GM21381 (cell line): ENCODE measurements at regions not wholly inside any gene's neighbourhood (a gene's known extent, or its start where the extent isn't known, plus 50 kb on each side); places are given as distances from the start of the nearest gene placed in this dataset.
"Not testable (repeated sequence)": the region's sequence is repeated elsewhere in the genome, so short reads cannot be mapped to it uniquely, and the experiment has no call there.

ENCODE experiments used
- ATAC-seq: cut with Tn5 transposase; IDR thresholded peaks from one replicate; pipeline ENCODE4 v1.9.1; 2021; ENCODE audit warnings: mild to moderate bottlenecking, moderate library complexity; ENCODE audit not compliant: unreplicated experiment

GRCh38 chr2:382728-383022, 94.8 kb upstream of the ALKAL2 start:
- no peak for ATAC-seq

DNA sequence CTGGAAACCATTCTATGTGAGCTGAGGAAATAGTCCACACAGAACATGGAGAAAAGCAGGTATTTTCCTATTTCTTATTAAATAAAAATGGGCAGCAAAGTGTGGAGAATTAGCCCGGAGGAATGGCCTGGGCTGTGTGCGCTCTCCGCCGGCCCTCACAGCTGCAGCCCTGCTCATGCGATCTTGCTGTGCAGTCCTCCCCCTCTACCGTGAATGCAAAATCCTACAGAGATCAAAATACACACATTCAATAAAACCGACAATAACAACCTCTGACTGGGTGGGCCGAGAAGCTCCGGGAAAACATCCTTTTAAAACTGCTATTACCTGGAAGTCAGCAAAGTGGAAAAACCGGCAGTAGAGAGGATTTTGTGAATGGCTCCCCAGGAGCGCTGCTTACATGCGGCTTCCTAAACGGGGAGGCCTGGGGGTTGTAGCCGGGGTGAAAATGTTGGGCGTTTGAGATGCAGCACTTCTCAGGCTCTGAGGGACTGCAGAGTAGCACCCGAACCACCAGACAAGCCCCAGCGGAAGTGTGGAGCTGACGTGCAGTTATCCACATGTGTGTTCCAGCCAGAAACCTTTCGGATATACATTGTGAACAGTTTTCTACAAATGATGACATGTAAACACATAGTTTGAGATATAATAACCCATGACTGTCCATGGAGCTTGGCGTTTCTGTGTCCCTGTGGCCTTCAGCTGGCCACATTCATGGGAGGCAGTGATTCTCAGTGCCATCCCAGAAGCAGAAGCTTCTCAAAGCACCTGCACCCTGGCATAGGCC, 94.2 kb upstream of the ALKAL2 start:
- no peak for ATAC-seq

DNA sequence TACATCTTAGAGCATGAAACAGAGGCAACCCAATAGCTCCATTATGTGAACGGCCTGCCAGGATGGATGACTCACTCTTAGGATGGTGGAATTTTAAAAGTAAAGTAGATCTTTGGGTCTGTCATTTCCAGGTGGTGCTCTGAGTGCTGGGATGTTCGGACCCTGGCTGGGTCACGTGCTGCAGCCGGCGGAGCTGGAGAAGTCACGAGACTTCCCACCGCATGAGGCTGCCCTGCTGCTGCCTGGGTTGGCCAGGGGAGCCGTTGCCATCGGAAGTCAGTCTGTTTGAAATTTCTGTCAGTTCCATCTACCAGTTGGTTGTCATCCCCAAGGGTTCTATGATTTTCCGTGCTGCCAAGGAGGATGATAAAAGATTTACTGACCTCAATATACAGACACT, 93.3 kb upstream of the ALKAL2 start:
- no peak for ATAC-seq

DNA sequence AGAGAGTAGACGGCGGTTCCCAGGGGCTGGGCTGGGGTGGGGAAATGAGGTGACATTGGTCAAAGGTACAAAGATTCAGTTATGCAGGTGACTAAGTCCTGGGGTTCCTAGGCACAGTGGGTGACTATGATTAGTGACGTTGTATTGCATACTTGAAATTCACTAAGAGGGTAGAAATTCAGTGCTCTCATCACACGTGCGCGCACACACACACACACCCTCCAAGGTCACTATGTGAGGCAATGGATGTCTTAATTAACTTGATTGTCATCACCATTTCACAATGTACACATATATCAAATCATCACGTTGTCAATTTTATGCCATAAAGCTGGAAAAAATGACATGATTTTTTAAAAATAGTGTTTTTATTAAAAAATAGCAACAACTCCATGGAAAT, 92.9 kb upstream of the ALKAL2 start:
- ATAC-seq: no peak

- no peak for ATAC-seq
Observed at GRCh38 chr2:380221-380620, 92.3 kb upstream of the ALKAL2 start.

- no peak for ATAC-seq
Observed at GRCh38 chr2:379778-380177, 91.9 kb upstream of the ALKAL2 start.

GRCh38 chr2:378364-378763, 90.5 kb upstream of the ALKAL2 start:
- no peak for ATAC-seq

DNA sequence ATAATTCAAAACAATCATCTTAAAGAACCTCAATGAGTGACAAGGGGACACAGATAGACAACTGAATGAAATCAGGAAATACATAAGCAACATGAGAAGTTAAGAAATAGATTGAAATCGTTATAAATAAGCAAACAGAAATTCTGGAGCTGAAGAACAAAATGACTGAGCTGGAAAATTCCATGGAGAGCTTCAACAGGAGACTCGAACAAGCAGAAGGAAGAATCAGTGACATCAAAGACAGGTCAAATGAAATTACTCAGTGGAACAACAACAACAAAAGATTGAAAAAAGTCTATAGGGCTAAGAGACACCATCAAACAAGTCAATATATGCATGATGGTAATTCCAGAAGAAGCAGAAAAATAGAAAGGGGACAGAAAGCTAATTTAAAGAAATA, 89.5 kb upstream of the ALKAL2 start:
- no peak for ATAC-seq

DNA sequence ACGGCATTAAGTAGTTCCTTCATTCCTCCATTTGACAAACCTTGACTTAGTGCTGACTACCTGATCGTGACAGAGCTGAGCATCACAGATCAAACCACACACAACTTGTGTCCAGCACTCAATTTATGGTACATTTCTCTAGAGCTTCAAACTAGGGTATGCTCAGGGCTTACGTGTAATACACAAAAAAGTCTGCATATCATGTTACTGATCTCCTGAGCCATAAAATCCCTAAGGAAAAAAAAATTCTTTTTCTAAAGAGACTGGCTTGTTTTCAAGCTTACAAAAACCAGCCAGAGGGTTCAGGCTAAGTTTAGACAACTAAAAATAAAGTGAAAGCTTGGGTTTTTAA, 88.0 kb upstream of the ALKAL2 start:
- ATAC-seq: no peak

DNA sequence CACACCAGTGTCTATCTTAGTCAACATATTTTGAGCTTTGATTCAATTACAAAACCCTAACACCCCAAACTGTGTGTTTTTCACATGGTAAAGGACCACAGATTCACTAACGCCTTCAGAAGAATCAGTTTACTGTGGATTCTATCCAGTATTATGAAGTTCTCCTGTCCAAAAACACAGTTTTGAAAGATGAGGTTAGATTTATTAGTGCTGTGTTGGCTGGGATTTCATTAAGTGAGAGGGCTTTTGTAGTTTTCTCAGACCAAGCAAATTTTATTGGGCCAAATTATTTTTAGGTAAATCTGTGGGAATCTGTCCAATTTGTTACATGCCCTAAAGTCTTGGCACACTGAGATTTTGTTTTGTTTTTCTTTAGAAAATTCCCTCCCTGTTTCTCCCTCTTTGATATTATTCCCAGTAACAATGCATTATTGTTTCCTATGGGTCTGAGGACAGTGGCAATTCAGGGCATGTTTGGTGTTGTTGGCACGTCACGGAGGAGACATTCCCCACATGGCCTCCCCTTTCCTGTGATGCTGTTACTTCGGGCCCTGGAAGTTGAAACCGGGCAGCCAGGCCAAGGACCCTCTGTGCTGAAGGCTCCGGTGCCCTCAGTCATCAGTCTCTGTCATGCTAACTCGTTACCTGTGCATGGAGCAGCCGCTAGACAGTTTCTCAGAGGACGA, 87.5 kb upstream of the ALKAL2 start:
- no peak for ATAC-seq

GRCh38 chr2:368386-368785, 80.5 kb upstream of the ALKAL2 start:
- no peak for ATAC-seq

DNA sequence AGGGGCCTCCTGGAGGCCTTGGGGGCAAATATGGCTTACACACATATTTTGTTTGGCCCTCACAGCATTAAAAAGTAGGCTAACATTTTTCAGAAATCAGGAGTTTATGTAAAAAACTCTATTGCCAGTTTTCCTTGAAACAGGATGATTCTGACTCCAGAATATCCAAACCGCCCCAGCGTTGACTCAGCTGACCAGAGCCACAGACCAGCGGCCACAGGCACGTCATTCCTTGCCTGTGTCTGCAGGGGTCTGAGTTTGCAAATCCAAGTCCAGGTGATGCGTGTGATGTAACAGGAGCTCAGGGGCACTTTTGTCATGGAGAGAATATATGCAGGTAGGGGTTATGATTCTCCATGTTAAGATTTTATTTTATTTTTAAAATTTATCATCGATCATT, 79.4 kb upstream of the ALKAL2 start:
- ATAC-seq: no peak

DNA sequence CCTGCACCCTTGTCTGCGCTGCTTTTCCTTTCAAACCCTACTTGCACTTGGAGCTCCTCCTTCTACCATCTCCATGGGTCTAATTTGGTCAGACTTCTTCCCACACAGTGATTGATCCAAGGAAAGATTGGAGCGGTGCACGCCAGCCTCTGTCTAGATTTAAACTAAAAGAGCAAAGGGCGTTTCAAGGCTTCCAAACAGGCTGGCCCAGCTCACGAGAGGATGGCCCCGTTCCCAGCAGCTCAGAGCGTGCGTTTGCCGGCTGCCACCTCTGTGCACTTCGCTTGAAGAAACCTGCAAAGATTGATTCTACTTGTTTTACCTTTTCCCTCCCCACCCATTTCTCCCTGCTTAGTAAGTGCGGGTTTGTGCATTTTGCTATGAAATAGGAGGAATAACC, 78.8 kb upstream of the ALKAL2 start:
- ATAC-seq: no peak

GRCh38 chr2:365367-366275, 77.7 kb upstream of the ALKAL2 start:
- ATAC-seq: no peak

GRCh38 chr2:363824-364470, 76.1 kb upstream of the ALKAL2 start:
- ATAC-seq: no peak

GRCh38 chr2:362924-363323, 75.0 kb upstream of the ALKAL2 start:
- no peak for ATAC-seq

- no peak for ATAC-seq
Observed at GRCh38 chr2:360124-360523, 72.2 kb upstream of the ALKAL2 start.

DNA sequence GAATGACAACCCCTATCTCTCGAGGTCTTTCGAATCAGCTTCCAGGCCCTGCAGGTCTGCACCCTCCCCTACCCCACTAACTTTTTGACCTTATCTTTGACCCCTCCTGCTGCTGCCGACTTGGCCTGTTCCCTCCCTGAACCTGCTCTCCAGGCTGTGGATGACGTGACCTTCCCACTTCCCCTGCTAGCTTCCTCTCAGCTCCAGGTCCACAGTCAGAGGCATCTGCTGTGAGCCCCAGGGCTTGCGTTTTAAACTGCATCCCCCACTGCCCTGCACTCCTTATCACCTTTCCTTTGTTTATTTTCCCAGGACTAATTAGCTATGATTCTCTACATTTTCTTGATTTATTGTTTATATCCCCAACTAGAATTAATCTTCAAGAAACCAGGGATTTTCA, 71.2 kb upstream of the ALKAL2 start:
- ATAC-seq: no peak

GRCh38 chr2:357811-358210, 69.9 kb upstream of the ALKAL2 start:
- ATAC-seq: no peak

DNA sequence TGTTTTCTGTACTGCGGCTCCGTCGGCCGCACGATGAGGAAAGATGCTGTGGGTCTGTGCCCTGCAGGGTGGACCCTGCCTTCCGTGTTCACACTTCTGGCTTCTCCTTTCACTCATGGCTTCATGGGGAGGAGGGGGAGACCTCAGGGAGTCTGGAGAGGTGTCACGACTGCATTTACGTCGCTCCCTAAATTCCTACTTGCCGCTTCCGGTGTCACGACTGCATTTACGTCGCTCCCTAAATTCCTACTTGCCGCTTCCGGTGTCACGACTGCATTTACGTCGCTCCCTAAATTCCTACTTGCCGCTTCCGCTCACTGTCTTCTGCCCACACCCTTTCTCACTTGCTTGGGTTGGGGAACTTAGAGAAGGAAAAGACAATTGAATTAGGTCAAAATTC, 68.4 kb upstream of the ALKAL2 start:
- ATAC-seq: not testable (repeated sequence)

DNA sequence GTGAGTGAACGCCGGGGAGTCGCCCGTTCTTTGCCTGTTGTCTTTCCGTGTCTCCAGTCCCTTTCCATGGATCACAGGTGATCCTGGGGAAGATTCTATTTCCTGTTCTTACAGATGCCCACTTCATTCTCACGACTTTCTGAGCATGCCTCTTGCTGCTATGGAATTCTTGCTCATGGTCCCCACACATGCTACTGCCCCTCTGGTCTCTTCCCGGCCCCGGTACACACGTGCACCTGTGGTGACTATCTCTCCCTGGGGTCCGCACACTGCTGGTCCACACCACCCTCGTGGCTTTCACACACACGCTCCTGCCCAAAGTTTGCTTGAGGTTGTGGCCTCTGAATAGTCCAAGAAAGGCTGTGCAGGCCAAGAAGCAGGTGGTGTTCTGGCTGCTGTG, 67.9 kb upstream of the ALKAL2 start:
- ATAC-seq: no peak
